AG09319 (cell line): ENCODE measurements at regions not wholly inside any gene's neighbourhood (a gene's known extent, or its start where the extent isn't known, plus 50 kb on each side); places are given as distances from the start of the nearest gene placed in this dataset.

Experiments used
- DNase-seq: peaks from one replicate; pipeline ENCODE4 v3.0.0-alpha.2; 2010; ENCODE audit warnings: low read depth; ENCODE audit errors: extremely low read depth
- CTCF ChIP-seq: IDR thresholded peaks from 2 replicates; pipeline ENCODE4 v1.5.1; 2011; ENCODE audit warnings: low read depth, mild to moderate bottlenecking, inconsistent platforms, low read length, moderate library complexity

- DNase-seq = no peak
- no peak for TF ChIP-seq CTCF
Measured at GRCh38 chr17:36885771-36886377, 51.4 kb upstream of the LHX1 start.
